Dermis microvascular lymphatic vessel endothelial cell (primary cell): ENCODE measurements at regions not wholly inside any gene's neighbourhood (a gene's known extent, or its start where the extent isn't known, plus 50 kb on each side); places are given as distances from the start of the nearest gene placed in this dataset.

Experiments
- DNase-seq, 2 donors: peaks; one replicate each; pipeline versions ENCODE4 v3.0.0 to v3.0.0-alpha.2; 2010; ENCODE audit warnings: low read depth in 2 of 2

DNA sequence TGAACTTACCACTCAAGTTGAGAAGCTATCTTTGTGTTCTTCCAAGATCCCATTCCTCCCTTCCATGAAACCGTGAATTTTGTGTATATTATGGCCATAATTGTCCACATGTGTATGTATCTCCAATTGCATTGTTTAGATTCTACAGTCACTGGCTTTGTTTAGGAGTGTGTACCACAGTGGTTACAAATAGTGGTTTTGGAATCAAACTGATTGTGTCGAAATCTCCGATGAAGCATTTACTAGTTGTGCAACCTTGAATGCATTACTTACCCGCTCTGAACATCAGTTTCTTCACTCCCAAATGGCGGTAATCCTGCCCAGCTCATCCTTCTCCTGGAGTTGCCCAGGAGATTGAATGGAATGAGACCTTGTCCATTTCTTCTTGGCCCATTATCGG lies 145.0 kb upstream of the ZNF32 start:
- DNase-seq, result no peak

GRCh38 chr10:43790147-43790546 lies 141.5 kb upstream of the ZNF32 start:
- DNase-seq, result no peak

- peak in 1 of 2 donors; percentile 38 for DNase-seq
Measured at GRCh38 chr10:43785252-43785651, 136.6 kb upstream of the ZNF32 start.

DNA sequence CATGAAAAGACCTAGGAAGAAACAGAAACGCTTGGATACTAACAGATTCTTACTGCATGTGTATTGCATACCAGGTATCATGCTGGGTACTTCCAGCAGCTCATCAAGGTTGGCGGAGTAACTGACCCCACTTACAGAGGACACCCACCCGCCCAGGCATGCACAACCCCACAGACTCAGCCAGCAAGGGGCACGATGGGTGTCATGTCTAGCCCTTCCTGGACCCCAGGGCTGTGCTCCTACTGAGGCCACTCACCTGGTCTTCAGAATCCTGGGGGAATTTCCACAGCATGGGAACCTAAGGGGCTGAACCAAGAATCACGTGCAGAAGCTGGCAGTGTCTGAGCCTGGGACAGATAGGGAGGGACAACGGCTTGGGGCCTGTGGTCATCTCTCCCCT lies 134.1 kb upstream of the ZNF32 start:
- no peak for DNase-seq

DNA sequence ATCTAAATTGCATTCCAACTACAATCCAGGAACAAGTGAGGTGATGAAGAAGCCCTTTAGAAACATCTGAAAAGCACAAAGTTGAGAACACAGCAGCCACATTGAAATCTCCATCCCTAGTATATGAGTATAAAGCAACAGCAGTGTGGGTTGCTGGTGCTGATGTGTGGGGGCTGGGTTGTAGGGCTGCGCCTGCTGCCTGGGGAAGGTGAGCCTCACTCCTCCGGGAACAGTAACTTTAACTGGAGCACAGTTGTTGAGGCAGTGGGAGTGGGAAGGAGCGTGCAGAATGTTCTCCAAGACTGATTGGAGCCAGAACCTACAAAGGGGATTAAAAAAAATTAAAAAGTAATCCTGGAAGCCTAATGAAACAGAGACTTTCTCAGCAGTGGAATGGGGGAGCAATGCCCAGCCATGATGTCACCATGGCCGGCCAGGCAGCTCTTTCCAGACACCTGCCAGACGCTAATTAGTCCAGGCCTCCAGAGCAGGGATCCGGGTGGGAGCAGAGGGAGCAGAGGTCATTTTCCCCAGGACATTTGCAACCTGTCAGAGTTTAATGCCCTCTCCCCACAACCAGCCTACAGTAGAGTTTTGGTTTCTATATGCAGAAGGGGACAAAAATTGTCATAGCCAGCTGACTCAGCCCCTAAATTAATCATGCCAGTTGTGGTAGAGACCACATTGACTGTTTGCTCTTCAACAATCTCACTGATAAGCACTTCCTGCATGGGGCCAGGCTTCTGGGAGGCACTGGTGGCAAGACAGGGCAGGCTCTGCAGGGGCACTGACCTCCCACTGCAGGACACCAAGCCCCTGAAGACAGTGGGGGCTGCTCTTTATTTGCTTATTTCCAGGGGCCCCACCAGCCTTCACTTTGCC lies 133.0 kb upstream of the ZNF32 start:
- no peak for DNase-seq

- no peak for DNase-seq
Measured at GRCh38 chr10:43778571-43778970, 129.9 kb upstream of the ZNF32 start.

- DNase-seq, result no peak
Measured at GRCh38 chr10:43775384-43775783, 126.7 kb upstream of the ZNF32 start.

DNA sequence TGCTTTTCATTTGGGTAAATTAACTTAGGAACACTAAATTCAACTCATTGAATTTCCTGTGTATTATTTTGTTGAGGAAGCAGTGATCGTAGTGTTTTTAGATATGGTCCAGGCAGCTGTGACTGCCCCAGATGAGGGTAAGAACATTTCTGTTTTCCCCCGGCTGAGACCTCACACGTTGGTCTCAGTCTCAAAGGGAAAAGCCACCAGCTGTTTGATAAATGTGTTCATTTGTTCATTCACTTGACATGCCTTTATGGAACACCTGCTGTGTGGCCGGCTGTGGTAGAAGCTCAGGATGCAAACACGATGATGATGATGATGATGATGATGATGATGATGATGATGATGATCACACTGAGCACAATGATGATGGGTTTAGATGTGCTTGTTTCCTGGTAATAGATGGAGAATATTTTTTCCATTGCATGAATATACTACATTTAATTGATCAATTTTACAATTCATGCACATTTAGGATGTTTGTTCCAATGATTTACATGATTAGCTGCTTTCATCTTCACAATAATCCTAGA lies 125.6 kb upstream of the ZNF32 start:
- DNase-seq, result peak in 1 of 2 donors; percentile 15

DNA sequence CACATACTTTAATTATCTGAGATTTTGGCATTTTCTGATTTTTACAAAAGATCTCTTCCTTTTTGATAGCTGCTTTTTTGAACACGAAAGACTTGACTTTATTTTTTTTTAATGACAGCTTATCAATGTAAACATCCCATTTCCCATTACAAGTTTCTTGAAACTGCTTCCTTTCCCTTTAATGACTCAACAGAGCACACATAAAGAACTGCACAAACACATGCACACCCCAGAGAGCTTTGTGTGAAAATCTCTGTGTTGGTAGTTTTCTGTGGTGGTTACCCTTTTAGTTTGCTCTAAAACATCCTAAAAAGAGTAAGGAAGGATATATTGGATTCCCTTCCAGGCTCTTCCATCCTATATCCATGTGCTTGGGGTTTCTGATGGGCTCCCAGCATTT lies 125.1 kb upstream of the ZNF32 start:
- peak in 1 of 2 donors; percentile 70 for DNase-seq

GRCh38 chr10:43772171-43772570 lies 123.5 kb upstream of the ZNF32 start:
- DNase-seq, result no peak

GRCh38 chr10:43771675-43772074 lies 123.0 kb upstream of the ZNF32 start:
- no peak for DNase-seq

- DNase-seq, result no peak
Measured at GRCh38 chr10:43765516-43765915, 116.8 kb upstream of the ZNF32 start.

- DNase-seq, result no peak
Measured at GRCh38 chr10:43763846-43764245, 115.2 kb upstream of the ZNF32 start.

- no peak for DNase-seq
Measured at GRCh38 chr10:43760514-43760913, 111.8 kb upstream of the ZNF32 start.

GRCh38 chr10:43759216-43759615 lies 110.5 kb upstream of the ZNF32 start:
- DNase-seq, result no peak

DNA sequence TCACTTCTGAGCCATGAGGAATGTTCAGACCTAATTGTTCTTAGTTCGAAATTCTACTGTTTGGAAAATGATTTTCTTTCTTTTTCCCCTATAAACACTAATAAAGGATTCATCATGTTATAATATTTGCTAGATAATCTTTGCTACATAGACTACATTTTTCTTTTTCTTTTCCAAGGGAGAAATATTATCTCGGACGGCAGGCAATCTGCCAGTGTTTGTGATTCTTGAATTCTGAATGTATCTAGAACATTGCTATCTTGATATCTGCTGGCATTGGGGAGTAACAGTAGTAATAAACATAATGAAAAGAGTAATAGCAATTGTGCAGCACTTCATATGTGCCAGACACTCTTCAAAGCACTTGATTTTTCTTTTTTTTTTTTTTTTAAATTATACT lies 107.7 kb upstream of the ZNF32 start:
- DNase-seq, result no peak

GRCh38 chr10:43754569-43755260 lies 106.0 kb upstream of the ZNF32 start:
- no peak for DNase-seq

DNA sequence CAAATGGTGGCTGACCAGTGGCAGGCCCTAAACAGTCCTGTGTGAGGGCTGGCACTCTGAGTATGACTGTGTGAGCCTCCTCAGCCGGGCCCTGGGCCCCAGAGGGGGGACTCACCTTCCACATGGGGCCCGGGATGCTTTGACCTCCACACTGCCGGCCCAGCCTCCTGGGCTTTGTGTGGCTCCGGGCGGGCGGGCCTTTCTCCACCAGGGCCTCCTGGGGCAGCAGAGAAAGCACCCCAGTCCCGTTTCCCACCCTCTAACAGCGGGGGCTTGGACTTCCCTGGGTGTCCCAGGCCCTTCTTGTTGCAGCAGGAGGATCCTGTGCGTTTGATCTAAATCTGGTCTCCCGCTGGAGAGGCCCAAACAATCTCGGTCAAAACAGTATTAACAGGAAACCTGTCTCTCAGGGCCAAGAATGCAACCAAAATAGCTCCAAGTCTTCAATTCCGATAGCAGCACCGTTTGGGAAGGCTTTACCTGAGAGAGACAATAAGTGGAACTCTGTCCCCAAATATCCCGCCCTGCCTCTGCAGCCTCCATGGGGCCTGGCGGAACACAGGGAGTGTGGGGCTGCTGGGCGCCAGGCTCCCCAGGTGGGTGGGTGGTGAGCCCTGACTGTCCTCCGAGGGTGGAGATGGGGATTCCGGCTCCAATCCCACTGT lies 104.8 kb upstream of the ZNF32 start:
- DNase-seq, result no peak

DNA sequence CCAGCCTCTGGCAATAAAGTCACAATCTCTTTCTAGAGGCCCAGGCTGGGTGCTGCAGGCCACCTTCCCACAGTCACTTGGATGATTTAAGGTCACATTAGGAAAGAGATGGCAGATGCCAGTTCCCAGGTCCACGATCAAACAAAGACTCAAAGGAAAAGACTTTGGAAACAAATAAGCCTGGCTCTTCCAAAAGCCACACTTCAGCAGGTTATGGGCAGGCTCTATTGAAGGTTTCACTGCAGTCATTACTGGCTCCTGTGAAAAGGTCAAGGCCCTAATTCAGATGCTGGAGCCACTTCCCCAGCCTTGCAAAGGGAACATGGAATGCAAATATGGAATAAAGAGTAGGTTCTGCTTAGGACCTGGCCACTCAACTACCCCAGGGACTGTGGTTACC lies 104.0 kb upstream of the ZNF32 start:
- no peak for DNase-seq

DNA sequence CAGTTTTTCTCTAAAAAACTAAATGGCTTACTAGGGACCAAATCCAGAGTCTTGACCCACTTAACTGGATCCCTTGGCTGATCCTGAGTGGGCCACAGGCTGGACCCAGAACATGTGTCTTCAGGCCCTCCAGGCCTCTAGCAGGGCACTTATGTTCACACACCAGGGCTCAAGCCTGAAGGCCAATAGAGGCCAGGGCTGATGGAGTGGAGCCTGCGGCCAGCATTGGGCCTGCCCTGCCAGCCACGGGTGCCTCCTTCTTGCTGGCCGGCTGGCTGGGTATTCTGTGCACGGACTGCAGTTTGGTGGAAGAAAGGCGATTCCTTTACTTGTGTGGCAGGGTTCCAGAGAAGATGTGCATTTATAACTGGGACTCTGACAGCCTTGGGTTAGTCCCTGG lies 103.0 kb upstream of the ZNF32 start:
- no peak for DNase-seq

DNA sequence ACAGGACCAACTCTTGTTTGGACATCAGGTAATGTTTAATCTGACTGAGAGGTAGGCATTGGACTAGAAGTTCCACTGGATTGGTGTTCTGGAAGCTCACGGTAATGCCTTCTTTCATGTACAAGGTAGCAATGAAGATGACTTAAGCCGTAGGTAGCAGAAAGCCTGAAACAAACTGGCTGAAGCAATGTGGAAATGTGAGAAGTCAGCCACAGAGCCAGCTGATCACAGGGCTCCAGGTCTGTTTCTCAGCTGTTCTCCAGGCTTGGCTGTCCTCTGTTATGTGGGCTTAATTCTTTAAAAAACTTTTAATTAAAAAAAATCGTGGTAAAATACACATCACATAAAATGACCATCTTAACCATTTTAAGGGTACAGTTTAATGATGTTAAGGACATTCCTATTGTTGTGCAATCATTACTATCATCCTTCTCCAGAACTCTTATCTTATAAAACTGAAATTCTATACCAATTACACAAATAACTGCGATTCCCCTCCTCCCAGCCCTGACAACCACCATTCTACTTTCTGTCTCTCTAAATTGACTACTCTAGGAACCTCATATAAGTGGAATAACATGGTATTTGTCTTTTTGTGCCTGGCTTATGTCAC lies 101.4 kb upstream of the ZNF32 start:
- DNase-seq, result no peak

GRCh38 chr10:43749145-43749576 lies 100.5 kb upstream of the ZNF32 start:
- no peak for DNase-seq
